ENCODE measurements at regions not wholly inside any gene's neighbourhood (a gene's known extent, or its start where the extent isn't known, plus 50 kb on each side); places are given as distances from the start of the nearest gene placed in this dataset.
A peak's percentile ranks its signal among the peaks of the same experiment; 100 is the strongest.

GRCh38 chr11:129248618-129249017, 56.5 kb upstream of the ARHGAP32 start (continued):
- TF ChIP-seq BCL6 (CRISPR knock-in tag; IDR thresholded peaks at IDR 0.05) (0 out of 2 replicates have a peak, but pooled peaks have one; percentile 23), ZNF232 (CRISPR knock-in tag; IDR thresholded peaks at IDR 0.05; ENCODE audit: borderline replicate concordance) (peak; percentile 72; the same call in 1 of the 2 replicates), EHMT2 (IDR thresholded peaks at IDR 0.05; ENCODE audit: borderline replicate concordance, low read depth, low read length) (no peak), MAX (IDR thresholded peaks at IDR 0.05) (peak; percentile 65), ZNF567 (CRISPR knock-in tag; IDR thresholded peaks at IDR 0.05; ENCODE audit: borderline replicate concordance) (no peak), REL (CRISPR knock-in tag; conservative IDR thresholded peaks at IDR 0.05) (no peak), ZNF891 (CRISPR knock-in tag; IDR thresholded peaks at IDR 0.05) (no peak), TFDP2 (CRISPR knock-in tag; IDR thresholded peaks at IDR 0.05) (no peak), ZNF280B (CRISPR knock-in tag; IDR thresholded peaks at IDR 0.05; ENCODE audit: borderline replicate concordance) (no peak), HNF1B (CRISPR knock-in tag; IDR thresholded peaks at IDR 0.05) (no peak), ZFP1 (CRISPR knock-in tag; IDR thresholded peaks at IDR 0.05) (no peak), ZNF282 (IDR thresholded peaks at IDR 0.05; ENCODE audit: partially characterized antibody) (no peak), CHCHD3 (CRISPR knock-in tag; IDR thresholded peaks at IDR 0.05) (no peak), ZNF350 (CRISPR knock-in tag; IDR thresholded peaks at IDR 0.05; ENCODE audit: borderline replicate concordance, low read depth) (no peak), SNAPC2 (CRISPR knock-in tag; IDR thresholded peaks at IDR 0.05) (no peak), RBM39 (IDR thresholded peaks at IDR 0.05; ENCODE audit: low read depth, low read length, poor library complexity, severe bottlenecking) (no peak), ZNF318 (CRISPR knock-in tag; IDR thresholded peaks at IDR 0.05) (no peak), ZBTB21 (CRISPR knock-in tag; IDR thresholded peaks at IDR 0.05) (no peak)

Measured in HepG2 (cell line).